SK-N-SH treated with all-trans-retinoic acid at 6 μM for 48 hours (cell line): ENCODE measurements at regions not wholly inside any gene's neighbourhood (a gene's known extent, or its start where the extent isn't known, plus 50 kb on each side); places are given as distances from the start of the nearest gene placed in this dataset.

Experiments used
- ATAC-seq: fragments of 200-7000 bp; cut with Tn5 transposase; 3 replicates; pipeline ENCODE4 v1.9.1; 2020; ENCODE audit warnings: mild to moderate bottlenecking, moderate library complexity
- BACH2 ChIP-seq: fragments of 250-450 bp; sonication (Bioruptor Pico); IDR thresholded peaks from 2 replicates; pipeline ENCODE4 v1.9.0; 2021; ENCODE audit warnings: mild to moderate bottlenecking, borderline replicate concordance
- CSDC2 ChIP-seq: fragments of 250-450 bp; sonication (Bioruptor Pico); IDR thresholded peaks from 2 replicates; pipeline ENCODE4 v1.5.0; 2020; ENCODE audit warnings: mild to moderate bottlenecking, moderate library complexity
- GLIS3 ChIP-seq: fragments of 250-450 bp; sonication (Bioruptor Pico); IDR thresholded peaks from 2 replicates; pipeline ENCODE4 v1.5.0; 2020; ENCODE audit warnings: mild to moderate bottlenecking, moderate library complexity
- ISL1 ChIP-seq: fragments of 250-450 bp; sonication (Bioruptor Pico); IDR thresholded peaks from 2 replicates; pipeline ENCODE4 v2.1.2; 2022; ENCODE audit warnings: mild to moderate bottlenecking, moderate library complexity
- OSR1 ChIP-seq: fragments of 250-450 bp; sonication (Bioruptor Pico); IDR thresholded peaks from 2 replicates; pipeline ENCODE4 v1.8.0; 2022; ENCODE audit warnings: moderate library complexity, mild to moderate bottlenecking, inconsistent platforms
- POU6F1 ChIP-seq: fragments of 250-450 bp; sonication (Bioruptor Pico); IDR thresholded peaks from 2 replicates; pipeline ENCODE4 v1.8.0; 2021; ENCODE audit warnings: low read depth, mild to moderate bottlenecking, moderate library complexity, borderline replicate concordance
- RARB ChIP-seq: fragments of 250-450 bp; sonication (Bioruptor Pico); IDR thresholded peaks from 2 replicates; pipeline ENCODE4 v1.8.0; 2021; ENCODE audit warnings: mild to moderate bottlenecking, moderate library complexity
- SNAI2 ChIP-seq: fragments of 250-450 bp; sonication (Bioruptor Pico); IDR thresholded peaks from 2 replicates; pipeline ENCODE4 v1.5.0; 2020; ENCODE audit warnings: mild to moderate bottlenecking, moderate library complexity
- TOX ChIP-seq: fragments of 250-450 bp; sonication (Bioruptor Pico); IDR thresholded peaks from 2 replicates; pipeline ENCODE4 v1.8.0; 2021; ENCODE audit warnings: mild to moderate bottlenecking, moderate library complexity, borderline replicate concordance
- ZFP30 ChIP-seq: fragments of 450-650 bp; formaldehyde crosslinking; IDR thresholded peaks from 2 replicates; pipeline ENCODE4 v1.5.0; 2022; ENCODE audit warnings: mild to moderate bottlenecking, moderate library complexity
- ZNF565 ChIP-seq: fragments of 450-650 bp; formaldehyde crosslinking; conservative IDR thresholded peaks from 2 replicates; pipeline ENCODE4 v1.5.0; 2020; ENCODE audit warnings: low read depth, mild to moderate bottlenecking, moderate library complexity
- ZNF70 ChIP-seq: fragments of 450-650 bp; formaldehyde crosslinking; IDR thresholded peaks from 2 replicates; pipeline ENCODE4 v1.5.0; 2020; ENCODE audit warnings: mild to moderate bottlenecking, moderate library complexity
- ZNF8 ChIP-seq: fragments of 450-650 bp; formaldehyde crosslinking; IDR thresholded peaks from 2 replicates; pipeline ENCODE4 v1.5.0; 2020; ENCODE audit warnings: mild to moderate bottlenecking, moderate library complexity
- TF ChIP-seq, protein P1 (sequence below): fragments of 250-450 bp; sonication (Bioruptor Pico); IDR thresholded peaks from 2 replicates; pipeline ENCODE4 v1.5.0; 2020; ENCODE audit warnings: mild to moderate bottlenecking, moderate library complexity
- TF ChIP-seq, protein P2 (sequence below): fragments of 250-450 bp; sonication (Bioruptor Pico); IDR thresholded peaks from 2 replicates; pipeline ENCODE4 v1.5.1; 2021; ENCODE audit warnings: mild to moderate bottlenecking, moderate library complexity
- TF ChIP-seq, protein P3 (sequence below): fragments of 250-450 bp; sonication (Bioruptor Pico); IDR thresholded peaks from 2 replicates; pipeline ENCODE4 v1.8.0; 2020; ENCODE audit warnings: mild to moderate bottlenecking, moderate library complexity, borderline replicate concordance

DNA sequence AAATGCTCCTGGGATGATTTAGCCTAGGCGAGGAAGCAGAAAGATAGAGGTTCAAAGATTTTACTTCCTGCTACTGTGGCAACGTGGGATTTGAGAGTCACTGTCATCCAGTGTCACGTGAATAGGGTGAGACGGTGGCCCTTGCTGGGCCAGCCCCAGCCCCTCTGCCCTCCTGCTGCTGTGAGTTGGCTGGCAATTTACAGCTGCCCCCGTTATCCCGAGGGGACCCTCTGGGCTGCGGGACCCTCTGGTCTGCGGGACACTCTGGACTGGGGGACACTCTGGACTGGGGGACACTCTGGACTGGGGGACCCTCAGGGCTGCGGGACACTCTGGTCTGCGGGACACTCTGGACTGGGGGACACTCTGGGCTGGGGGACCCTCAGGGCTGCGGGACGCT, 765.4 kb downstream of the TRIML1 start:
- TF ChIP-seq POU6F1 (no peak), GLIS3 (CRISPR knock-in tag) (no peak), BACH2 (CRISPR knock-in tag) (no peak), ZNF70 (CRISPR knock-in tag) (no peak), ZNF8 (no peak), OSR1 (CRISPR knock-in tag) (no peak), ZNF565 (CRISPR knock-in tag) (no peak)
- no peak for ATAC-seq

DNA sequence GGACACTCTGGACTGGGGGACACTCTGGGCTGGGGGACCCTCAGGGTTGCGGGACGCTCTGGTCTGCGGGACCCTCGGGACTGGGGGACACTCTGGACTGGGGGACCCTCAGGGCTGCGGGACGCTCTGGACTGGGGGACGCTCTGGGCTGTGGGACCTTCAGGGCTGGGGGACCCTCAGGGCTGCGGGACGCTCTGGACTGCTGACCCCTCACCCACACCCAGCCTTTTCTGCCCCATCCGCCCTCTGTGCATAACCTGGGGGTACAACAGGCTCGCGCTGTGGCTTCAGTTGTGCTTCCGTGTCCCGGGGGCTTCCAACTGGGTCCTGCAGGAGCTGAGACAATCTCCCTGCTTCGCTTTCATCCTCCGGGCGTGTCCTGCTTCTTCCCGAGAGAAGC, 766.0 kb downstream of the TRIML1 start:
- ATAC-seq, result no peak
- TF ChIP-seq, protein P1, sequence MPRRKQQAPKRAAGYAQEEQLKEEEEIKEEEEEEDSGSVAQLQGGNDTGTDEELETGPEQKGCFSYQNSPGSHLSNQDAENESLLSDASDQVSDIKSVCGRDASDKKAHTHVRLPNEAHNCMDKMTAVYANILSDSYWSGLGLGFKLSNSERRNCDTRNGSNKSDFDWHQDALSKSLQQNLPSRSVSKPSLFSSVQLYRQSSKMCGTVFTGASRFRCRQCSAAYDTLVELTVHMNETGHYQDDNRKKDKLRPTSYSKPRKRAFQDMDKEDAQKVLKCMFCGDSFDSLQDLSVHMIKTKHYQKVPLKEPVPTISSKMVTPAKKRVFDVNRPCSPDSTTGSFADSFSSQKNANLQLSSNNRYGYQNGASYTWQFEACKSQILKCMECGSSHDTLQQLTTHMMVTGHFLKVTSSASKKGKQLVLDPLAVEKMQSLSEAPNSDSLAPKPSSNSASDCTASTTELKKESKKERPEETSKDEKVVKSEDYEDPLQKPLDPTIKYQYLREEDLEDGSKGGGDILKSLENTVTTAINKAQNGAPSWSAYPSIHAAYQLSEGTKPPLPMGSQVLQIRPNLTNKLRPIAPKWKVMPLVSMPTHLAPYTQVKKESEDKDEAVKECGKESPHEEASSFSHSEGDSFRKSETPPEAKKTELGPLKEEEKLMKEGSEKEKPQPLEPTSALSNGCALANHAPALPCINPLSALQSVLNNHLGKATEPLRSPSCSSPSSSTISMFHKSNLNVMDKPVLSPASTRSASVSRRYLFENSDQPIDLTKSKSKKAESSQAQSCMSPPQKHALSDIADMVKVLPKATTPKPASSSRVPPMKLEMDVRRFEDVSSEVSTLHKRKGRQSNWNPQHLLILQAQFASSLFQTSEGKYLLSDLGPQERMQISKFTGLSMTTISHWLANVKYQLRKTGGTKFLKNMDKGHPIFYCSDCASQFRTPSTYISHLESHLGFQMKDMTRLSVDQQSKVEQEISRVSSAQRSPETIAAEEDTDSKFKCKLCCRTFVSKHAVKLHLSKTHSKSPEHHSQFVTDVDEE, result no peak
- no peak for TF ChIP-seq ZNF70 (CRISPR knock-in tag)
- no peak for TF ChIP-seq ZFP30 (CRISPR knock-in tag)
- no peak for TF ChIP-seq ZNF8
- no peak for TF ChIP-seq BACH2 (CRISPR knock-in tag)
- TF ChIP-seq GLIS3 (CRISPR knock-in tag), result no peak
- TF ChIP-seq, protein P2, sequence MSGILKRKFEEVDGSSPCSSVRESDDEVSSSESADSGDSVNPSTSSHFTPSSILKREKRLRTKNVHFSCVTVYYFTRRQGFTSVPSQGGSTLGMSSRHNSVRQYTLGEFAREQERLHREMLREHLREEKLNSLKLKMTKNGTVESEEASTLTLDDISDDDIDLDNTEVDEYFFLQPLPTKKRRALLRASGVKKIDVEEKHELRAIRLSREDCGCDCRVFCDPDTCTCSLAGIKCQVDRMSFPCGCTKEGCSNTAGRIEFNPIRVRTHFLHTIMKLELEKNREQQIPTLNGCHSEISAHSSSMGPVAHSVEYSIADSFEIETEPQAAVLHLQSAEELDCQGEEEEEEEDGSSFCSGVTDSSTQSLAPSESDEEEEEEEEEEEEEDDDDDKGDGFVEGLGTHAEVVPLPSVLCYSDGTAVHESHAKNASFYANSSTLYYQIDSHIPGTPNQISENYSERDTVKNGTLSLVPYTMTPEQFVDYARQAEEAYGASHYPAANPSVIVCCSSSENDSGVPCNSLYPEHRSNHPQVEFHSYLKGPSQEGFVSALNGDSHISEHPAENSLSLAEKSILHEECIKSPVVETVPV (CRISPR knock-in tag), result no peak
- TF ChIP-seq CSDC2 (CRISPR knock-in tag), result no peak
- no peak for TF ChIP-seq ZNF565 (CRISPR knock-in tag)
- TF ChIP-seq POU6F1, result no peak

GRCh38 chr4:188911199-188911598, 772.0 kb downstream of the TRIML1 start:
- ATAC-seq, result no peak

More at GRCh38 chr4:188911199-188911598, 772.0 kb downstream of the TRIML1 start:
- TF ChIP-seq, protein P3, sequence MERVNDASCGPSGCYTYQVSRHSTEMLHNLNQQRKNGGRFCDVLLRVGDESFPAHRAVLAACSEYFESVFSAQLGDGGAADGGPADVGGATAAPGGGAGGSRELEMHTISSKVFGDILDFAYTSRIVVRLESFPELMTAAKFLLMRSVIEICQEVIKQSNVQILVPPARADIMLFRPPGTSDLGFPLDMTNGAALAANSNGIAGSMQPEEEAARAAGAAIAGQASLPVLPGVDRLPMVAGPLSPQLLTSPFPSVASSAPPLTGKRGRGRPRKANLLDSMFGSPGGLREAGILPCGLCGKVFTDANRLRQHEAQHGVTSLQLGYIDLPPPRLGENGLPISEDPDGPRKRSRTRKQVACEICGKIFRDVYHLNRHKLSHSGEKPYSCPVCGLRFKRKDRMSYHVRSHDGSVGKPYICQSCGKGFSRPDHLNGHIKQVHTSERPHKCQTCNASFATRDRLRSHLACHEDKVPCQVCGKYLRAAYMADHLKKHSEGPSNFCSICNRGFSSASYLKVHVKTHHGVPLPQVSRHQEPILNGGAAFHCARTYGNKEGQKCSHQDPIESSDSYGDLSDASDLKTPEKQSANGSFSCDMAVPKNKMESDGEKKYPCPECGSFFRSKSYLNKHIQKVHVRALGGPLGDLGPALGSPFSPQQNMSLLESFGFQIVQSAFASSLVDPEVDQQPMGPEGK, result no peak
- TF ChIP-seq, protein P1, result no peak
- TF ChIP-seq SNAI2 (CRISPR knock-in tag), result no peak
- TF ChIP-seq GLIS3 (CRISPR knock-in tag), result no peak
- TF ChIP-seq POU6F1, result no peak
- no peak for TF ChIP-seq RARB (CRISPR knock-in tag)
- no peak for TF ChIP-seq OSR1 (CRISPR knock-in tag)
- TF ChIP-seq, protein P2 (CRISPR knock-in tag), result no peak
- TF ChIP-seq ZFP30 (CRISPR knock-in tag), result no peak
- TF ChIP-seq TOX (CRISPR knock-in tag), result no peak
- TF ChIP-seq ISL1 (CRISPR knock-in tag), result no peak
